ENCODE measurements at regions not wholly inside any gene's neighbourhood (a gene's known extent, or its start where the extent isn't known, plus 50 kb on each side); places are given as distances from the start of the nearest gene placed in this dataset.

DNA sequence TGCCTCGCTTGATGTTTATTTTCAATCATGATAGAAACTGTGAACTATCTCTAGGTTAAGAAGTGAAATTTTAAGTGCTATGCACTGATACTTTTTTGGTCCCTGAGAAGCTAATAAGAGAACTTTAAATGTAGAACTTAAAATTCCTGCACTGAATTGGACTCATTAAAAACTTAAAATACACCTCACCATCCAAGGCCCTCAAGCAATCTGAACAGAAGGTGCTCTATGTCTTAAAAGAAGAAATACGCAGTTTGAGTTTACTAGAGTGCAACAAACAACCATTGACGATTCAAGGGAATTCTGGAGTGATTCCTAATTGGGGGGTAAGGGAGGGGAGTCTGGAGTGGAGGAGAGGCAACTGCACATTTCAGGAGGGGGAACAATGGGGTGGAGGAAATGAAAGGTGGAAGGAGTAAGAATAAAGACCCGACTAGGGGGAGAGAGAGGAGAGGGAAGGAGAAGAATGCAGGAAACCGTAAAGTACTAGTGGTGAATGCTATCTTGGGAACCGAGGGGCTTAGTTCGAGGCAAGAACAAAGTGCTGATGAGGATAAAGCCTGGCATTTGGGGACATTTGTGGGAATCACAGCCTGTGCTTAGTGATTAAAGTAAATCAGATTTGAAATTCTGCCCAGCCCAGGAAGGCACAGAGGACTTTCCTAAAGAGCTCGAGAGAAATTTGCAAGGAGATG, 389.7 kb downstream of the AACS start:
- H3K4me3 ChIP-seq (replicated peaks; ENCODE audit: low read depth, low read length) = no peak overlapping the region
- DNase-seq (ENCODE audit: low read depth) = no peak
- TF ChIP-seq, protein P1, sequence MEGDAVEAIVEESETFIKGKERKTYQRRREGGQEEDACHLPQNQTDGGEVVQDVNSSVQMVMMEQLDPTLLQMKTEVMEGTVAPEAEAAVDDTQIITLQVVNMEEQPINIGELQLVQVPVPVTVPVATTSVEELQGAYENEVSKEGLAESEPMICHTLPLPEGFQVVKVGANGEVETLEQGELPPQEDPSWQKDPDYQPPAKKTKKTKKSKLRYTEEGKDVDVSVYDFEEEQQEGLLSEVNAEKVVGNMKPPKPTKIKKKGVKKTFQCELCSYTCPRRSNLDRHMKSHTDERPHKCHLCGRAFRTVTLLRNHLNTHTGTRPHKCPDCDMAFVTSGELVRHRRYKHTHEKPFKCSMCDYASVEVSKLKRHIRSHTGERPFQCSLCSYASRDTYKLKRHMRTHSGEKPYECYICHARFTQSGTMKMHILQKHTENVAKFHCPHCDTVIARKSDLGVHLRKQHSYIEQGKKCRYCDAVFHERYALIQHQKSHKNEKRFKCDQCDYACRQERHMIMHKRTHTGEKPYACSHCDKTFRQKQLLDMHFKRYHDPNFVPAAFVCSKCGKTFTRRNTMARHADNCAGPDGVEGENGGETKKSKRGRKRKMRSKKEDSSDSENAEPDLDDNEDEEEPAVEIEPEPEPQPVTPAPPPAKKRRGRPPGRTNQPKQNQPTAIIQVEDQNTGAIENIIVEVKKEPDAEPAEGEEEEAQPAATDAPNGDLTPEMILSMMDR (IDR thresholded peaks at IDR 0.05; ENCODE audit: low read length, missing control alignments) = no peak

DNA sequence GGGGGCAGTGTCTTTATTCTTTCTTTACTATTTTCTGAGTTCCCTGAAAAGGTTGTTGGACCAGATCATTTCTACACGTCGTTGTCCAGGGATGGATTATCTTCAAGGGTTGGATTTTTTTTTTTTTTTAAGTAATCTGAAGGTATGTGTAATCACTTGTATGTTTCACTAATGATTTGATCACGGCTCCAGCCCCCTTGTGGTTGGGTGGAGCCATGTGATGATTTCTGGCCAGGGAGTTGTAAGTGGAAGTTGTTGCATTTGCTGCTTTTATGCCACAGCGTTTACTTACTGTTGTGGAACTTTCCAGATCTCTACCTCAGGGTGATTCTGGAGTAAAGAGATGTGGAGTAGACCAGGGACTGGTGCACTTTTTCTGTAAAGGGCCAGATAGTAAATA, 390.3 kb downstream of the AACS start:
- DNase-seq (ENCODE audit: low read depth) = no peak
- TF ChIP-seq, protein P1 (IDR thresholded peaks at IDR 0.05; ENCODE audit: low read length, missing control alignments) = no peak
- H3K4me3 ChIP-seq (replicated peaks; ENCODE audit: low read depth, low read length) = no peak overlapping the region

DNA sequence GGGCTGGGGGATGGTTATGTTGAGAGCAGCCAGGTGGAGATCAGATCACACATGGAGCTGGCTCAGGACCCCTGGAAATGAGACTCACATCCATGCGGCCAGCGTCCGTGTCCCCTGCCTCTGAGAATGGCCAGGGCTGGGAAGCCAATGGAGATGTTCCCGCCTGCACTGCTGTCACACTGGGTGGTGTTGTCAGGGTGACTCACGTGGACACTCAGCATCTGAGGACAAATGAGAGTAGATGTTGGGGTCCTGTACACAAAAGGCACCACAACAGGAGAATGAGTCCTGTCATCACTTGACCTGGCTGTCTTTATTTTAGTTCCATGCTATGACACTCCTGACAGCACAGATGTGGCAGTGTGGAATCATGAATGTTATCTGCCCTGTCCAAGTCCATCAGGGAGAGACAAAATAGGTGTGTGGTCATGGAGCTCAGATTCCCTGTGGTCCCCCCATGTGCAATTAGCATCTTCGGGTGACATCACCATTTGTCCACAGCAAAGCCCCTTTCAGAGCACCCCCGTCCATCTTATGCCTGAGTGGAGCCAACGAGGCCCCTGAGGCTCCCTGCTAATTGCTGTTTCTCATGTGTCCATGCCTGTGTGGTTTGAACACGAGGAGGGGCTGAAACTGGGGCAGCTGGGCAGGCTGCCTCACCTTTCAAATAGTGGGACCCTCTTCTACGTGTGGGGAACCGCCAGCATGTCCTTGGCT, 393.5 kb downstream of the AACS start:
- TF ChIP-seq, protein P1 (IDR thresholded peaks at IDR 0.05; ENCODE audit: low read length, missing control alignments) = no peak
- no peak for DNase-seq (ENCODE audit: low read depth)
- H3K4me3 ChIP-seq (replicated peaks; ENCODE audit: low read depth, low read length) = no peak overlapping the region

DNA sequence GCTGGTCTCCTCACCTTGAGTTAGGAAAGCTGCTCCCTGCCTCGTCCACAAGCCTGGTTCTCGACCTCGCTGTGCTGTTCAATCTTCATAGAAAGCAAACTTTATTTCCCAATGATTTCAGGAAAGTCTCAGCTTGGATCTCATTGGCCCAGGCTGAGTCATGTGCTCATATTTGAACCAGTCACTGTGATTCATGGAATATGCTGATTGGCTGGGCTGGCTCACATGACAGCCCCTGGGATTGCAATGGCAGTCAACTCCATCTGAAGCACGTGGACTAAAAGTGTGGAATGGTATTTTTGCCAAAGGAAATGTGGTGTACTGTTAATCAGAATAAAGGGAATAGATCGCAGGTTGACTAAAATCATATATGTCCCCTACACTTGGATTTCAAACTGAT, 396.6 kb downstream of the AACS start:
- TF ChIP-seq, protein P1 (IDR thresholded peaks at IDR 0.05; ENCODE audit: low read length, missing control alignments) = no peak
- no peak overlapping the region for H3K4me3 ChIP-seq (replicated peaks; ENCODE audit: low read depth, low read length)
- no peak for DNase-seq (ENCODE audit: low read depth)

DNA sequence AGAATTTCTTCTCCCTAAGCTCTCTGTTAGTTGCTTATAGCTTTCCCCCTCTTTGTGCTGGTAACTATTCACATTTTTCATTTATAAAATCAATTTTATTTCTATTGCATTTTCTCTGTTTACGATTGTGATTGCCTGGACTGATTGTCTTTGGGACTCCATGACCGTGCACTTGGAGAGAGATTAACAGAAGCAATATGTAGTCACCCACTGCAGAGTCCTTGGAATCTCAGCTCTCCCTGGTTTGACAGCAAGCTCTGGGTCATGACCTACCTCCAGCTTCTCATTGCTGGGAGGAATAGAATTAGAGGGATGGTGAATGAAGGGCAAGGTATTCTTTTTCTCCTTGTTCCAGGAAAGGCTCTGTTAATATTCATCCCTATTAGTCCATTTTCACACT, 398.2 kb downstream of the AACS start:
- no peak overlapping the region for H3K4me3 ChIP-seq (replicated peaks; ENCODE audit: low read depth, low read length)
- TF ChIP-seq, protein P1 (IDR thresholded peaks at IDR 0.05; ENCODE audit: low read length, missing control alignments) = no peak
- no peak for DNase-seq (ENCODE audit: low read depth)

DNA sequence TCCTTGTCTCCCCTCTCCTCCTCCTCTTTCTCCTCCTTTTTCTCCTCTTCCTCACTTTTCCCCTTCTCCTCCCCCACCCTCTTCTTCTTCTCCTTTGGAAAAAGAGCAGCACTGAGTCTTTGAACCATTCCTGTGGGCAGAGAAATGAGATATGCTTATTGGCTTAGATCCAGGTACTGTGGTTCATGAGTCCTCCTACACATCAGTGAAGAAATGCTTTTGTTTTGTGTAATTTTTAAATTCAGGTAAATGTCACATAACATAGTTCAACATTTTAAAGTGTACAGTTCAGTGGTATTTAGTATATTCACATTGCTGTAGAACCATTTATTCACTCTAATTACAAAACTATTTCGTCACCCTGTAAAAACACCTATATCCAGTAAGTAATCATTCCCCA, 402.1 kb downstream of the AACS start:
- no peak for DNase-seq (ENCODE audit: low read depth)
- no peak overlapping the region for H3K4me3 ChIP-seq (replicated peaks; ENCODE audit: low read depth, low read length)
- TF ChIP-seq, protein P1 (IDR thresholded peaks at IDR 0.05; ENCODE audit: low read length, missing control alignments) = no peak

All from fibroblast of pulmonary artery (primary cell).